ENCODE measurements at regions not wholly inside any gene's neighbourhood (a gene's known extent, or its start where the extent isn't known, plus 50 kb on each side); places are given as distances from the start of the nearest gene placed in this dataset.

GRCh38 chr13:22538400-22538799, 642.4 kb upstream of the SGCG start:
- intact Hi-C loops (cut with micrococcal nuclease; ENCODE audit: unreplicated experiment) (no loop called here), in situ Hi-C loops (cut with HindIII; ENCODE audit: low pct_unique_long_range_greater_than_20kb, low sequenced_read_pairs) (no loop called here)
- Histone ChIP-seq H3K27me3 (ENCODE audit: control insufficient read depth, insufficient read depth, low read length) (no peaks in the 10 kb centered on the region), H3K4me3 (ENCODE audit: low read depth in 2 of 2, low read length in 2 of 2) (no peak overlapping the region), H3K9me3 (ENCODE audit: control insufficient read depth, insufficient read depth, low read depth, low read length) (no peaks in the 10 kb centered on the region), H3K27ac (ENCODE audit: low read length) (no peak overlapping the region), H3K36me3 (ENCODE audit: control insufficient read depth, insufficient read depth, low read length) (no peaks in the 10 kb centered on the region), H3K4me1 (ENCODE audit: control insufficient read depth, insufficient read depth, low read length) (no peaks in the 10 kb centered on the region)
- ChIA-PET POLR2A (no interaction called here), CTCF (no interaction called here)
- BruUV-seq (replicated peaks): no TSS peak
- DNase-seq (ENCODE audit: low read depth, low spot score) (no peak), ATAC-seq (no peak)
- TF ChIP-seq, protein P1, sequence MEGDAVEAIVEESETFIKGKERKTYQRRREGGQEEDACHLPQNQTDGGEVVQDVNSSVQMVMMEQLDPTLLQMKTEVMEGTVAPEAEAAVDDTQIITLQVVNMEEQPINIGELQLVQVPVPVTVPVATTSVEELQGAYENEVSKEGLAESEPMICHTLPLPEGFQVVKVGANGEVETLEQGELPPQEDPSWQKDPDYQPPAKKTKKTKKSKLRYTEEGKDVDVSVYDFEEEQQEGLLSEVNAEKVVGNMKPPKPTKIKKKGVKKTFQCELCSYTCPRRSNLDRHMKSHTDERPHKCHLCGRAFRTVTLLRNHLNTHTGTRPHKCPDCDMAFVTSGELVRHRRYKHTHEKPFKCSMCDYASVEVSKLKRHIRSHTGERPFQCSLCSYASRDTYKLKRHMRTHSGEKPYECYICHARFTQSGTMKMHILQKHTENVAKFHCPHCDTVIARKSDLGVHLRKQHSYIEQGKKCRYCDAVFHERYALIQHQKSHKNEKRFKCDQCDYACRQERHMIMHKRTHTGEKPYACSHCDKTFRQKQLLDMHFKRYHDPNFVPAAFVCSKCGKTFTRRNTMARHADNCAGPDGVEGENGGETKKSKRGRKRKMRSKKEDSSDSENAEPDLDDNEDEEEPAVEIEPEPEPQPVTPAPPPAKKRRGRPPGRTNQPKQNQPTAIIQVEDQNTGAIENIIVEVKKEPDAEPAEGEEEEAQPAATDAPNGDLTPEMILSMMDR (IDR thresholded peaks at IDR 0.05): no peak
- TF ChIP-seq POLR2AphosphoS5 (IDR thresholded peaks at IDR 0.05; ENCODE audit: low read depth, low read length) (no peak), SIN3A (IDR thresholded peaks at IDR 0.05; ENCODE audit: borderline replicate concordance, insufficient read depth, low read depth, low read length) (no peak), REST (IDR thresholded peaks at IDR 0.05; ENCODE audit: insufficient read depth in 1 of 2, low read depth in 2 of 2, low read length in 1 of 2) (no peak)

- in situ Hi-C loops (cut with HindIII; ENCODE audit: low pct_unique_long_range_greater_than_20kb, low sequenced_read_pairs) (no loop called here), intact Hi-C loops (cut with micrococcal nuclease; ENCODE audit: unreplicated experiment) (no loop called here)
- H3K27me3 ChIP-seq (ENCODE audit: control insufficient read depth, insufficient read depth, low read length): no peaks in the 10 kb centered on the region
- ATAC-seq: no peak
- no TSS peak for BruUV-seq (replicated peaks)
- ChIA-PET CTCF (no interaction called here), POLR2A (no interaction called here)
- no peak for DNase-seq (ENCODE audit: low read depth, low spot score)
- H3K9me3 ChIP-seq (ENCODE audit: control insufficient read depth, insufficient read depth, low read depth, low read length): no peaks in the 10 kb centered on the region
- TF ChIP-seq TCF7L2 (IDR thresholded peaks at IDR 0.05; ENCODE audit: low read depth, low read length): no peak
- TF ChIP-seq, protein P1 (IDR thresholded peaks at IDR 0.05): no peak
- TF ChIP-seq POLR2AphosphoS5 (IDR thresholded peaks at IDR 0.05; ENCODE audit: low read depth, low read length): no peak
- TF ChIP-seq SIN3A (IDR thresholded peaks at IDR 0.05; ENCODE audit: borderline replicate concordance, insufficient read depth, low read depth, low read length): no peak
- no peak for TF ChIP-seq REST (IDR thresholded peaks at IDR 0.05; ENCODE audit: insufficient read depth in 1 of 2, low read depth in 2 of 2, low read length in 1 of 2)
- no peak overlapping the region for H3K4me3 ChIP-seq (ENCODE audit: low read depth in 2 of 2, low read length in 2 of 2)
- H3K36me3 ChIP-seq (ENCODE audit: control insufficient read depth, insufficient read depth, low read length): no peaks in the 10 kb centered on the region
- H3K4me1 ChIP-seq (ENCODE audit: control insufficient read depth, insufficient read depth, low read length): no peaks in the 10 kb centered on the region
- H3K27ac ChIP-seq (ENCODE audit: low read length): no peak overlapping the region
Observed at GRCh38 chr13:22549126-22549525, 631.7 kb upstream of the SGCG start.
